K562 (cell line): ENCODE measurements at regions not wholly inside any gene's neighbourhood (a gene's known extent, or its start where the extent isn't known, plus 50 kb on each side); places are given as distances from the start of the nearest gene placed in this dataset.

Source experiments
- ATAC-seq: fragments of 200-7000 bp; cut with Tn5 transposase; 3 replicates; pipeline ENCODE4 v1.9.1; 2020; ENCODE audit warnings: moderate library complexity
- BruUV-seq: library from RNA; stranded (reverse); fragments of 400-500 nt; replicated peaks from 2 replicates; lab custom pipeline; 2021; lab: Mats Ljungman, UMichigan
- CTCF ChIA-PET: fragments of 300-600 bp; formaldehyde crosslinking; extraction: SDS; loops from one replicate; lab custom pipeline; 2021; ENCODE audit warnings: low intra/inter-chr PET ratio; lab: Yijun Ruan, JAX
- POLR2A ChIA-PET: fragments of 300-600, 350-650 bp; sonication (Branson Sonifier 250); formaldehyde crosslinking; extraction: SDS; loops from one replicate; lab custom pipeline; 2021; ENCODE audit warnings: antibody characterized with exemption, inconsistent platforms; lab: Yijun Ruan, JAX
- DNase-seq, 4 experiments: peaks; one replicate each; pipeline versions ENCODE4 v3.0.0 to v3.0.0-alpha.2; 2011 to 2018; ENCODE audit warnings: low spot score in 3 of 4, mixed read lengths in 3 of 4; ENCODE audit errors: extremely low read depth in 1 of 4
- FAIRE-seq: peaks from 2 replicates; lab custom pipeline; 2011; peaks lifted over from hg19 to GRCh38; lab: Jason Lieb, UNC
- H2AFZ ChIP-seq: 2 replicates; pipeline ENCODE4 v1.6.0; 2011; ENCODE audit warnings: low read depth, low read length, control low read depth, inconsistent platforms
- H3K27ac ChIP-seq: fragments of 200-600 bp; 3 replicates; pipeline ENCODE4 v1.8.0; 2011; ENCODE audit warnings: low read depth, mild to moderate bottlenecking, control low read depth, inconsistent platforms, low read length, moderate library complexity, mixed read lengths; ENCODE audit errors: extremely low read depth
- H3K27me3 ChIP-seq, 2 experiments: fragments of 300-600 bp in 1 of 2; 2 replicates in 1 of 2; 3 replicates in 1 of 2; pipeline versions ENCODE4 v1.6.0 to v1.8.0; 2011; ENCODE audit warnings: inconsistent platforms in 2 of 2, low read length in 2 of 2, mild to moderate bottlenecking in 1 of 2, mixed read lengths in 1 of 2, moderate library complexity in 1 of 2; ENCODE audit not compliant: control insufficient read depth in 2 of 2, insufficient read depth in 2 of 2
- H3K36me3 ChIP-seq: fragments of 300-600 bp; 3 replicates; pipeline ENCODE4 v1.8.0; 2011; ENCODE audit warnings: mild to moderate bottlenecking, low read length, inconsistent platforms; ENCODE audit not compliant: control insufficient read depth, insufficient read depth
- H3K4me1 ChIP-seq, 2 experiments: fragments of 200-600 bp in 1 of 2; replicated peaks in 1 of 2; 2 replicates in 1 of 2; 3 replicates in 1 of 2; pipeline versions ENCODE4 v1.5.1 to v1.8.0; 2011; ENCODE audit warnings: inconsistent platforms in 2 of 2, low read length in 2 of 2, mild to moderate bottlenecking in 1 of 2, mixed read lengths in 1 of 2, moderate library complexity in 1 of 2; ENCODE audit not compliant: control insufficient read depth in 2 of 2, insufficient read depth in 2 of 2
- H3K4me2 ChIP-seq: 2 replicates; pipeline ENCODE4 v1.6.1; 2011; ENCODE audit warnings: low read length, control low read depth, inconsistent platforms, mixed read lengths; ENCODE audit not compliant: insufficient read depth
- H3K4me3 ChIP-seq: fragments of 200-600 bp; sonication (generic), shearing (Covaris generic); 2 replicates; pipeline ENCODE4 v1.5.1; 2016; ENCODE audit warnings: control low read depth, inconsistent platforms
- H3K79me2 ChIP-seq: fragments of 200-600 bp; 3 replicates; pipeline ENCODE4 v1.8.0; 2011; ENCODE audit warnings: low read length, inconsistent platforms; ENCODE audit not compliant: control insufficient read depth, insufficient read depth
- H3K9ac ChIP-seq, 2 experiments: 2 replicates each; pipeline versions ENCODE4 v1.6.0 to v1.6.1; 2011; ENCODE audit warnings: low read depth in 2 of 2, low read length in 2 of 2, control low read depth in 1 of 2, inconsistent platforms in 1 of 2, mild to moderate bottlenecking in 1 of 2, mixed read lengths in 1 of 2; ENCODE audit not compliant: insufficient read depth in 1 of 2
- H3K9me1 ChIP-seq: one replicate; pipeline ENCODE4 v1.6.0; 2011; ENCODE audit warnings: inconsistent platforms, mild to moderate bottlenecking, low read length, moderate library complexity; ENCODE audit not compliant: control insufficient read depth, insufficient read depth
- H3K9me3 ChIP-seq: replicated peaks from 2 replicates; pipeline ENCODE4 v1.5.1; 2011; ENCODE audit warnings: low read depth, low read length, inconsistent platforms; ENCODE audit not compliant: control insufficient read depth, insufficient read depth
- H4K20me1 ChIP-seq: replicated peaks from 2 replicates; pipeline ENCODE4 v1.6.1; 2011; ENCODE audit warnings: low read length, inconsistent platforms, mixed read lengths; ENCODE audit not compliant: control insufficient read depth, insufficient read depth
- CREB1 ChIP-seq, 2 experiments: sonication (generic) in 1 of 2; formaldehyde crosslinking in 1 of 2; IDR thresholded peaks; 2 replicates each; pipeline versions ENCODE4 v1.6.1 to v1.8.0; 2012 to 2022; ENCODE audit warnings: inconsistent platforms in 1 of 2, mild to moderate bottlenecking in 1 of 2, missing genetic modification reagents in 1 of 2, moderate library complexity in 1 of 2
- HMG20A ChIP-seq: fragments of 450-650 bp; formaldehyde crosslinking; conservative IDR thresholded peaks from 2 replicates; pipeline ENCODE4 v1.4.0; 2020; ENCODE audit warnings: mild to moderate bottlenecking, mixed read lengths
- MIER1 ChIP-seq: fragments of 450-650 bp; IDR thresholded peaks from 2 replicates; pipeline ENCODE4 v1.6.1; 2016; ENCODE audit warnings: antibody characterized with exemption, mild to moderate bottlenecking, low read depth
- ZNF263 ChIP-seq: sonication (generic); formaldehyde crosslinking; IDR thresholded peaks from 2 replicates; pipeline ENCODE4 v1.8.0; 2022; ENCODE audit warnings: mild to moderate bottlenecking, missing genetic modification reagents, borderline replicate concordance
- ZZZ3 ChIP-seq: fragments of 450-650 bp; IDR thresholded peaks from 2 replicates; pipeline ENCODE4 v1.6.1; 2016; ENCODE audit warnings: antibody characterized with exemption, mild to moderate bottlenecking, moderate library complexity
- WGBS: fragments of 100-300 bp; shearing (Covaris generic); methylation state at CpG from one replicate; pipeline ENCODE4 v1.1.6; 2016; ENCODE audit warnings: low coverage, mixed read lengths; ENCODE audit not compliant: insufficient coverage; ENCODE audit errors: missing lambda C conversion rate; 5-methylcytosine and 5-hydroxymethylcytosine counted together
- in situ Hi-C: fragments of 300-500 bp; cut with MboI; formaldehyde crosslinking; loops from 4 replicates; pipeline ENCODE4 v1.15.0; 2018; ENCODE audit warnings: inconsistent platforms, mixed read lengths
- intact Hi-C: fragments of 100-400 bp; cut with micrococcal nuclease; formaldehyde crosslinking; loops from 2 replicates; pipeline ENCODE4 v1.14.2; 2022
- TF ChIP-seq, protein P1 (sequence below), 2 experiments: fragments of 450-650 bp; formaldehyde crosslinking in 1 of 2; IDR thresholded peaks; 2 replicates each; pipeline versions ENCODE4 v1.4.0 to v1.6.1; 2014 to 2020; ENCODE audit warnings: mild to moderate bottlenecking in 2 of 2, borderline replicate concordance in 1 of 2, low read depth in 1 of 2

DNA sequence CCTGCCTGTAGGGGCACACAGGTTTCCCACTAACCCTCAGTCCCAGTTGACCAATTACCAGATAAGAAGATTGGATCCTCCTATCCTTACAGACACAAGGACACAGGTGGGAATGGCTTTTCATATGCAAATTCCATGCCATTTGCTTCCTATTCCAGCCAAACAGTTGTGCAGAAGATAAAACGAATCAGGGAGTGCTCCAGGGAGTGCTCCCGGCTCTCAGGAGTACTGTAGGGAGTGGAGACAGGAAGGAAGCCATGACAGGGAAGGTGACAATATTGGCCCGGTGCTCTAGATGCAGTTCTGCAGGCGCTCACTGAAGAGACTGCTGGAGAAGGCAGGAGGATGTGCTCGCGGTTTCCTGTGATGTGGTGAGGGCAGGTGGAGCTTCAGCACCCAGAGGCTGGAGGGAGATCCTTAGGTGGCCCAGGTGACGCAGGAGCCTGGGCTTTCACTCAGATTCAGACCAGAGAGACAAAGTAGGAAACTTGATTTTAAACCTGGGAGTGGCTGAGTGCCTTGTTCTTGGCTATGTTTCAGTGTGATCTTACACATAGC lies 260.0 kb downstream of the AUH start:
- 5% methylated on average over 6 of the region's 7 CpGs for WGBS
- BruUV-seq: no TSS peak
- Histone ChIP-seq H3K9me3 (no peaks in the 10 kb centered on the region), H3K27me3 (peaks cover 0 to 14% of the 10 kb centered on the region in 2 experiments; a peak in 2 of 5 replicates), H3K79me2 (no peaks in the 10 kb centered on the region), H4K20me1 (no peaks in the 10 kb centered on the region), H3K4me2 (no peak overlapping the region), H3K9ac (no peak overlapping the region), H3K9me1 (no peaks in the 10 kb centered on the region), H3K4me1 (no peaks in the 10 kb centered on the region; a peak in 1 of 5 replicates), H3K4me3 (no peak overlapping the region), H3K36me3 (no peaks in the 10 kb centered on the region), H3K27ac (no peak overlapping the region), H2AFZ (no peak overlapping the region)
- intact Hi-C loops: loop anchor here (10.0 kb wide), 1 partner anchor 93 kb away; no protein-coding TSS in a partner anchor
- DNase-seq: no peak
- no peak for FAIRE-seq
- POLR2A ChIA-PET: interaction anchor here (0.8 kb wide), 1 partner anchor 15 kb away, joined by 4 read pairs; no protein-coding TSS in a partner anchor
- in situ Hi-C loops: no loop called here
- CTCF ChIA-PET: no interaction called here
- ATAC-seq: no peak
- no peak for TF ChIP-seq MIER1
- peak; percentile 92 for TF ChIP-seq ZNF263 (CRISPR knock-in tag)

DNA sequence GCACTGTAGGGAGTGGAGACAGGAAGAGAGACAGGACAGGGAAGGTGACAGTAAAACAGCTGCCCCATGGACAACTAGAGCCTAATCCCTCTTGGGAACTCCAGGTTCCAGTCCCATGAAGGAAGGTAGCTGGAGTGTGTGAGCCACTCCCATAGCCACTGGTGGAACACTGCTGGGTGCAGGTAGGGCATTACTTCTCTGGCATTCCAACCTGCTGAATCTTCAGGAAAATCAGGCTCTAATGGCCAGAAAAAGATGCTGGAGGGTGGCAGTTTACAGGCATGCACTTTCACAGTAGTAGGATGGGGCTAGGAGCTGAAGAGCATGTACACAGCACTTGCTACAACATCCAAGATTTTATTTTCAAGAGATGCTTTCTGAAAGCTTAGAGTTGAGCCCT lies 259.4 kb downstream of the AUH start:
- Histone ChIP-seq H3K9ac (no peak overlapping the region), H3K4me2 (no peak overlapping the region), H2AFZ (no peak overlapping the region), H3K27ac (no peak overlapping the region), H3K9me1 (no peaks in the 10 kb centered on the region), H3K79me2 (no peaks in the 10 kb centered on the region), H3K4me1 (no peaks in the 10 kb centered on the region; a peak in 1 of 5 replicates), H3K9me3 (no peaks in the 10 kb centered on the region), H3K36me3 (no peaks in the 10 kb centered on the region), H4K20me1 (no peaks in the 10 kb centered on the region), H3K4me3 (no peak overlapping the region), H3K27me3 (peaks cover 0 to 14% of the 10 kb centered on the region in 2 experiments; a peak in 2 of 5 replicates)
- BruUV-seq: no TSS peak
- intact Hi-C loops (loop anchor here (10.0 kb wide), 1 partner anchor 93 kb away; no protein-coding TSS in a partner anchor), in situ Hi-C loops (no loop called here)
- CTCF ChIA-PET: no interaction called here
- no peak for FAIRE-seq
- ATAC-seq: no peak
- POLR2A ChIA-PET: interaction anchor here (0.6 to 0.8 kb wide), 2 partner anchors 16 to 26 kb away, joined by 3 to 4 read pairs; no protein-coding TSS in a partner anchor
- DNase-seq: no peak
- TF ChIP-seq CREB1 (IDR thresholded peaks at IDR 0.05) (no peak), CREB1 (CRISPR knock-in tag; IDR thresholded peaks at IDR 0.05) (no peak), ZZZ3 (no peak), HMG20A (CRISPR knock-in tag) (no peak)
- TF ChIP-seq, protein P1, sequence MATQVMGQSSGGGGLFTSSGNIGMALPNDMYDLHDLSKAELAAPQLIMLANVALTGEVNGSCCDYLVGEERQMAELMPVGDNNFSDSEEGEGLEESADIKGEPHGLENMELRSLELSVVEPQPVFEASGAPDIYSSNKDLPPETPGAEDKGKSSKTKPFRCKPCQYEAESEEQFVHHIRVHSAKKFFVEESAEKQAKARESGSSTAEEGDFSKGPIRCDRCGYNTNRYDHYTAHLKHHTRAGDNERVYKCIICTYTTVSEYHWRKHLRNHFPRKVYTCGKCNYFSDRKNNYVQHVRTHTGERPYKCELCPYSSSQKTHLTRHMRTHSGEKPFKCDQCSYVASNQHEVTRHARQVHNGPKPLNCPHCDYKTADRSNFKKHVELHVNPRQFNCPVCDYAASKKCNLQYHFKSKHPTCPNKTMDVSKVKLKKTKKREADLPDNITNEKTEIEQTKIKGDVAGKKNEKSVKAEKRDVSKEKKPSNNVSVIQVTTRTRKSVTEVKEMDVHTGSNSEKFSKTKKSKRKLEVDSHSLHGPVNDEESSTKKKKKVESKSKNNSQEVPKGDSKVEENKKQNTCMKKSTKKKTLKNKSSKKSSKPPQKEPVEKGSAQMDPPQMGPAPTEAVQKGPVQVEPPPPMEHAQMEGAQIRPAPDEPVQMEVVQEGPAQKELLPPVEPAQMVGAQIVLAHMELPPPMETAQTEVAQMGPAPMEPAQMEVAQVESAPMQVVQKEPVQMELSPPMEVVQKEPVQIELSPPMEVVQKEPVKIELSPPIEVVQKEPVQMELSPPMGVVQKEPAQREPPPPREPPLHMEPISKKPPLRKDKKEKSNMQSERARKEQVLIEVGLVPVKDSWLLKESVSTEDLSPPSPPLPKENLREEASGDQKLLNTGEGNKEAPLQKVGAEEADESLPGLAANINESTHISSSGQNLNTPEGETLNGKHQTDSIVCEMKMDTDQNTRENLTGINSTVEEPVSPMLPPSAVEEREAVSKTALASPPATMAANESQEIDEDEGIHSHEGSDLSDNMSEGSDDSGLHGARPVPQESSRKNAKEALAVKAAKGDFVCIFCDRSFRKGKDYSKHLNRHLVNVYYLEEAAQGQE (IDR thresholded peaks at IDR 0.05; ENCODE audit: borderline replicate concordance): no peak
- TF ChIP-seq, protein P1 (CRISPR knock-in tag; IDR thresholded peaks at IDR 0.05; ENCODE audit: low read depth): no peak
